HCT116 (cell line): ENCODE measurements at regions not wholly inside any gene's neighbourhood (a gene's known extent, or its start where the extent isn't known, plus 50 kb on each side); places are given as distances from the start of the nearest gene placed in this dataset.
"Not testable (repeated sequence)": the region's sequence is repeated elsewhere in the genome, so short reads cannot be mapped to it uniquely, and the experiment has no call there.

Experiments
- ATF3 ChIP-seq: IDR thresholded peaks from 2 replicates; pipeline ENCODE4 v1.6.1; 2012
- CTCF ChIP-seq, 3 experiments: fragments of 200-600 bp in 1 of 3; sonication (generic) in 1 of 3; IDR thresholded peaks in 2 of 3; conservative IDR thresholded peaks in 1 of 3; 2 replicates each; pipeline ENCODE4 v1.5.1; 2012 to 2017; ENCODE audit warnings: low read depth in 2 of 3, low read length in 2 of 3, antibody characterized with exemption in 1 of 3, borderline replicate concordance in 1 of 3, control low read depth in 1 of 3, mild to moderate bottlenecking in 1 of 3, mixed read lengths in 1 of 3, mixed run types in 1 of 3, moderate library complexity in 1 of 3; ENCODE audit not compliant: insufficient read depth in 1 of 3
- POLR2A ChIP-seq: IDR thresholded peaks from 2 replicates; pipeline ENCODE4 v1.7.0; 2011; ENCODE audit warnings: borderline replicate concordance; ENCODE audit not compliant: insufficient read depth, insufficient read length; ENCODE audit errors: extremely low read depth

DNA sequence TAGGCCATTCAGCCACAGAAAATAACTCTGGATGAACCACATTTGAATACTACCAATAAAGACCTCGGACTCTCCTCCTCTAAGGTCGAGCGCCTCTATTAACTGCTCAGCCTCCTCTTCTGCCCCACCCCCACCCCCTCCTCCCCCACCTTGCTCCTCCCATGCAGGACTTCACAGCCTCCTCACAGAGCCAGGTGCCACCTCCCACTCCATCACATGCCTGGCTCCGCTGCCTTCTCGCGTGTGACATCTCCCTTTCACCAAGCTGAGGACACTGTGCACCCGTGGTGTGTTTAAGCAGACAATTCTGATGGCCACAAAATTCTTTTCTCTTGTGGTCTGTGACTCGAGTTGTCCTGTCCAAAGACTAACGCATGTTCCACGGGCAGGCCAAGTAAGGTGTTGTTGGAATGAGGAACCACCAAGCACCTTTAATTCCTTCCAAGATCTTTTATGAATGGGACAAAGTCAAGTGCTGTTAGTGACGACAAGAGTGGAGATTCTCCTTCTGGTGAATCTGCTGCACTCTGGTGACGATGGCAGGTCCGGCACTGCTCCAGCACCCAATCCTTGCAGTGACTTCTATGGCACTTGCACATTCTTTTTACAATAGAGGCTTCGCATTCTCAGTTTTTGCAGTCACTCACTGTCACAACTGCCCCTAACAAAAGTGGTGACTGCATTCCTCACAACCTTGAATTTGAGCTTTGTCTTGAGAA is 113.1 kb downstream of the GTF2IRD2B start:
- TF ChIP-seq POLR2A; CTCF (IDR thresholded peaks at IDR 0.05 in 2 of 3, conservative IDR thresholded peaks at IDR 0.05 in 1 of 3; ENCODE audit: borderline replicate concordance in 1 of 3, insufficient read depth in 1 of 3, low read depth in 2 of 3, low read length in 2 of 3); ATF3: not testable (repeated sequence)
